Keratinocyte (primary cell): ENCODE measurements at regions not wholly inside any gene's neighbourhood (a gene's known extent, or its start where the extent isn't known, plus 50 kb on each side); places are given as distances from the start of the nearest gene placed in this dataset.

Experiments
- DNase-seq: peaks from one replicate; pipeline ENCODE4 v3.0.0-alpha.2; 2011; ENCODE audit warnings: low read depth, missing footprints, low spot score
- FAIRE-seq: peaks from 2 replicates; lab custom pipeline; 2011; peaks lifted over from hg19 to GRCh38; lab: Jason Lieb, UNC
- H2AFZ ChIP-seq: 2 replicates; pipeline ENCODE4 v1.6.0; 2012; ENCODE audit warnings: low read length, control low read depth, inconsistent platforms; ENCODE audit not compliant: control insufficient read depth
- H3K27ac ChIP-seq: 2 replicates; pipeline ENCODE4 v1.5.1; 2011; ENCODE audit warnings: low read length; ENCODE audit not compliant: control insufficient read depth, insufficient read depth
- H3K27me3 ChIP-seq: 3 replicates; pipeline ENCODE4 v1.6.0; 2011; ENCODE audit warnings: low read length; ENCODE audit not compliant: control insufficient read depth, insufficient read depth; ENCODE audit errors: extremely low read depth
- H3K36me3 ChIP-seq, 2 experiments: 2 replicates in 1 of 2; 3 replicates in 1 of 2; pipeline ENCODE4 v1.5.1; 2011; ENCODE audit warnings: low read length in 2 of 2, mild to moderate bottlenecking in 1 of 2; ENCODE audit not compliant: control insufficient read depth in 2 of 2, insufficient read depth in 2 of 2; ENCODE audit errors: extremely low read depth in 1 of 2
- H3K4me1 ChIP-seq: 3 replicates; pipeline ENCODE4 v1.5.1; 2011; ENCODE audit warnings: low read length; ENCODE audit not compliant: control insufficient read depth, insufficient read depth; ENCODE audit errors: extremely low read depth
- H3K4me2 ChIP-seq: 3 replicates; pipeline ENCODE4 v1.6.0; 2011; ENCODE audit warnings: low read depth, low read length; ENCODE audit not compliant: control insufficient read depth, insufficient read depth; ENCODE audit errors: extremely low read depth
- H3K4me3 ChIP-seq, 3 experiments: fragments of 200-600 bp in 1 of 3; sonication (generic) in 1 of 3; 2 replicates in 2 of 3; 3 replicates in 1 of 3; pipeline ENCODE4 v1.5.1; 2011 to 2016; ENCODE audit warnings: low read length in 3 of 3, mild to moderate bottlenecking in 3 of 3, control low read depth in 2 of 3, inconsistent platforms in 1 of 3, low read depth in 1 of 3, mixed read lengths in 1 of 3, mixed run types in 1 of 3, moderate library complexity in 1 of 3; ENCODE audit not compliant: control insufficient read depth in 2 of 3, insufficient read depth in 2 of 3; ENCODE audit errors: extremely low read depth in 1 of 3
- H3K79me2 ChIP-seq: 2 replicates; pipeline ENCODE4 v1.6.0; 2012; ENCODE audit warnings: low read length; ENCODE audit not compliant: control insufficient read depth, insufficient read depth
- H3K9ac ChIP-seq: 3 replicates; pipeline ENCODE4 v1.6.0; 2011; ENCODE audit warnings: low read length; ENCODE audit not compliant: control insufficient read depth, insufficient read depth; ENCODE audit errors: extremely low read depth
- H3K9me1 ChIP-seq: 3 replicates; pipeline ENCODE4 v1.6.0; 2011; ENCODE audit warnings: low read length; ENCODE audit not compliant: control insufficient read depth, insufficient read depth; ENCODE audit errors: extremely low read depth
- H3K9me3 ChIP-seq: 2 replicates; pipeline ENCODE4 v1.5.1; 2012; ENCODE audit warnings: low read depth, low read length; ENCODE audit not compliant: control insufficient read depth
- H4K20me1 ChIP-seq: 3 replicates; pipeline ENCODE4 v1.6.0; 2011; ENCODE audit warnings: low read length; ENCODE audit not compliant: control insufficient read depth, insufficient read depth; ENCODE audit errors: extremely low read depth
- EZH2 ChIP-seq: IDR thresholded peaks from one replicate; pipeline ENCODE4 v1.6.1; 2012; ENCODE audit warnings: inconsistent platforms, mild to moderate bottlenecking, low read length, moderate library complexity
- dilution Hi-C: fragments of 300-500 bp; cut with MboI; formaldehyde crosslinking; loops from one replicate; pipeline ENCODE4 v1.7.0; 2020; ENCODE audit warnings: low sequenced_read_pairs; ENCODE audit not compliant: extremely low pct_ligation_motif_present
- TF ChIP-seq, protein P1 (sequence below), 3 experiments: IDR thresholded peaks in 1 of 3; conservative IDR thresholded peaks in 1 of 3; optimal IDR thresholded peaks in 1 of 3; 2 replicates in 2 of 3; 3 replicates in 1 of 3; pipeline versions ENCODE3 to v1.5.1; 2011; ENCODE audit warnings: low read length in 3 of 3, mild to moderate bottlenecking in 3 of 3, moderate library complexity in 2 of 3, control low read depth in 1 of 3, inconsistent platforms in 1 of 3; ENCODE audit not compliant: insufficient read depth in 2 of 3; ENCODE audit errors: extremely low read depth in 1 of 3

GRCh38 chr2:240290432-240291336 lies 144.8 kb upstream of the GPC1 start:
- no peak overlapping the region for H3K9ac ChIP-seq
- H3K79me2 ChIP-seq, result no peaks in the 10 kb centered on the region
- H3K9me3 ChIP-seq, result no peaks in the 10 kb centered on the region
- TF ChIP-seq EZH2, result no peak
- TF ChIP-seq, protein P1, sequence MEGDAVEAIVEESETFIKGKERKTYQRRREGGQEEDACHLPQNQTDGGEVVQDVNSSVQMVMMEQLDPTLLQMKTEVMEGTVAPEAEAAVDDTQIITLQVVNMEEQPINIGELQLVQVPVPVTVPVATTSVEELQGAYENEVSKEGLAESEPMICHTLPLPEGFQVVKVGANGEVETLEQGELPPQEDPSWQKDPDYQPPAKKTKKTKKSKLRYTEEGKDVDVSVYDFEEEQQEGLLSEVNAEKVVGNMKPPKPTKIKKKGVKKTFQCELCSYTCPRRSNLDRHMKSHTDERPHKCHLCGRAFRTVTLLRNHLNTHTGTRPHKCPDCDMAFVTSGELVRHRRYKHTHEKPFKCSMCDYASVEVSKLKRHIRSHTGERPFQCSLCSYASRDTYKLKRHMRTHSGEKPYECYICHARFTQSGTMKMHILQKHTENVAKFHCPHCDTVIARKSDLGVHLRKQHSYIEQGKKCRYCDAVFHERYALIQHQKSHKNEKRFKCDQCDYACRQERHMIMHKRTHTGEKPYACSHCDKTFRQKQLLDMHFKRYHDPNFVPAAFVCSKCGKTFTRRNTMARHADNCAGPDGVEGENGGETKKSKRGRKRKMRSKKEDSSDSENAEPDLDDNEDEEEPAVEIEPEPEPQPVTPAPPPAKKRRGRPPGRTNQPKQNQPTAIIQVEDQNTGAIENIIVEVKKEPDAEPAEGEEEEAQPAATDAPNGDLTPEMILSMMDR (optimal IDR thresholded peaks at IDR 0.05 in 1 of 3, IDR thresholded peaks at IDR 0.05 in 1 of 3, conservative IDR thresholded peaks at IDR 0.05 in 1 of 3; ENCODE audit: extremely low read depth in 1 of 3, insufficient read depth in 2 of 3, low read length in 3 of 3), result no peak
- H3K4me1 ChIP-seq, result no peaks in the 10 kb centered on the region
- H3K27ac ChIP-seq, result no peak overlapping the region
- H3K9me1 ChIP-seq, result no peaks in the 10 kb centered on the region
- H3K4me3 ChIP-seq, result no peak overlapping the region
- DNase-seq (no peak), FAIRE-seq (no peak)
- H2AFZ ChIP-seq, result no peak overlapping the region
- dilution Hi-C loops, result no loop called here
- H3K4me2 ChIP-seq, result no peak overlapping the region
- no peaks in the 10 kb centered on the region for H4K20me1 ChIP-seq
- peaks cover 7% of the 10 kb centered on the region for H3K27me3 ChIP-seq
- no peaks in the 10 kb centered on the region for H3K36me3 ChIP-seq

GRCh38 chr2:240291337-240292034 lies 144.0 kb upstream of the GPC1 start:
- Histone ChIP-seq H2AFZ (no peak overlapping the region), H3K9me1 (no peaks in the 10 kb centered on the region), H3K79me2 (no peaks in the 10 kb centered on the region), H3K27ac (no peak overlapping the region), H3K4me1 (no peaks in the 10 kb centered on the region), H3K9me3 (no peaks in the 10 kb centered on the region), H3K4me2 (no peak overlapping the region), H4K20me1 (no peaks in the 10 kb centered on the region), H3K9ac (no peak overlapping the region), H3K27me3 (peaks cover 7% of the 10 kb centered on the region), H3K4me3 (no peak overlapping the region), H3K36me3 (no peaks in the 10 kb centered on the region)
- TF ChIP-seq, protein P1 (optimal IDR thresholded peaks at IDR 0.05 in 1 of 3, IDR thresholded peaks at IDR 0.05 in 1 of 3, conservative IDR thresholded peaks at IDR 0.05 in 1 of 3; ENCODE audit: extremely low read depth in 1 of 3, insufficient read depth in 2 of 3, low read length in 3 of 3), result no peak
- TF ChIP-seq EZH2, result no peak
- no peak for DNase-seq
- dilution Hi-C loops, result no loop called here
- FAIRE-seq, result no peak
